ENCODE measurements at regions not wholly inside any gene's neighbourhood (a gene's known extent, or its start where the extent isn't known, plus 50 kb on each side); places are given as distances from the start of the nearest gene placed in this dataset.

DNA sequence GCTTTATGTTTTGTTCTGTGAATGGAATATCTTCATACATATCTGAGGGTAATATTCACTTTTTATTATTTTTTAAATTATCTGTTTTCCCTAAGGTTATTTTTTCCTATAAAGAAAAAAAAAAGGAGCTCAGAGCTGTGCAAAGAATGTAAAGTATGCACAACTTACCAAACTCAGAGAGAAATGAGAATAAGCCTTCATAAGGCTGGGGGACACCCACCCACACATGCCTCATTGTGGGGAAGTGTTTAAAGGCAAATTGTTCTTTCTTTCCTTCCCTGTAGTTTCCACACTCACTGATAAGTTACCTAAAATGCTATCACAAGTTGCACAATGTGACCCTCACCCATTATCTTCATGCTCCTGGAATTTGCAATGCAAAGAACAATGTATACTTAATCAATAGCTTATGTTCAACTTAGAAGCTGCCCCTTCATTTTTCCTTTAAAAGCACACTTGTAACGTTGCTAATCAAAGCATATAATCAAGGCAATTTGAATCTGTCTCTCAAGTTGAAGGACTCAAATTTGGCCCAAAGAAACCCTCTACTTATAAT is 108.1 kb downstream of the GNAT3 start:
- ATAC-seq (no peak), DNase-seq (ENCODE audit: low spot score) (no peak)
- intact Hi-C loops (cut with DNase I), result no loop called here

DNA sequence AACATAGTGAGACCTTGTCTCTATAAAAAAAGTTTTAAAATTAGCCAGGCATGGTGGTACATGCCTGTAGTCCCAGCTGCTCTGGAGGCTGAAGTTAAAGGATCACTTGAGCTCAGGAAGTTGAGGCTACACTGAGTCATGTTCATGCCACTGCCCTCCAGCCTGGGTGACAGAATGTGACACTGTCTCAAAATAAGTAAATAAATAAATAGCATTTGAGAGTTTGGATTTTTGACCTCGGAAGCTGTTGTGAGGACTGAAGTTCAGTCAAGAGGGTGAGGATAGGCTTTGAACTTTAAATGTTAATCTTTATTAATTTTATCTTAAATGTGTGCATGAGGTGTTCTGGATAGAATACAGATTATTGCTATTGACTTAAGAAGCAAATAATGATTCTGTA is 110.2 kb downstream of the GNAT3 start:
- DNase-seq (ENCODE audit: low spot score) (no peak), ATAC-seq (no peak)
- intact Hi-C loops (cut with DNase I), result no loop called here

GRCh38 chr7:80393786-80394185 is 118.1 kb downstream of the GNAT3 start:
- intact Hi-C loops (cut with DNase I), result no loop called here
- no peak for ATAC-seq

DNA sequence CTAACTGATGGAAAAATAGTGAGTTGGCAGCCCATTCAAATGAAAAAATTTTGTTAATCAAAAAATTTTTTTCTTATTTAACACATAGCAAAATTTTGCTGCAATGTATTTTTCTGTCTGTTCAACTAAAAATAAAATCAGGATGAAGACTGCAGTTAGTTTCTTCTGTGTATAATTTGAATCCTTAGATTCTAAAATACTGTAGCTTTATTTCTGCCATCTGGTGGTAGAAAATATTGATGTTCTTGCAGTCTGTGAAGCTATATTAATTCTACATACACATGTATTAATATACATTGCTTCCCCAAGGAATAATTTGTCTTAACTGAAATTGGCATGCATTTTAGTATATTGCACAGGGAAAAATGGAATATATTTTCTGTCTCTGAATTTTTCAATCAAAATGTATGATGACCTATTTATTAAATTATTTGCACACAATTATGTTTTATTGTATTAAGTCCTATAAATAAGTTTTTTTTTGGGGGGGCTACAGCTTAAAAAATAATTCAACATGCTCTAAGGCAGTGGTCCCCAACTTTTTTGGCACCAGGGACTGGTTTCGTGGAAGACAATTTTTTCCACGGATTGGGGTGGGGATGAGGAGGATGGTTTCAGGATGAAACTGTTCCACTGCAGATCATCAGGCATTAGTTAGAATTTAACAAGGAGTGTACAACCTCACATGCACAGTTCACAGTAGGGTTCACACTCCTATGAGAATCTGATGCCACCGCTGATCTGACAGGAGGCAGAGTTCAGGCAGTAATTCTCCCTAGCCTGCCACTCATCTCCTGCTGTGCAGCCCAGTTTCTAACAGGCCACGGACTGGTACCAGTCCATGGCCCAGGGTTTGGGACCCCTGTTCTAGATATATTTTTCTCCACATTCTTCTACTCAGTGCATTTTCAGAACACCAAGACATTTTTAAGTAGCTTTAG is 119.4 kb downstream of the GNAT3 start:
- intact Hi-C loops (cut with DNase I), result no loop called here
- peak; percentile 65 for ATAC-seq
- DNase-seq (ENCODE audit: low spot score), result no peak

More at GRCh38 chr7:80393786-80394185, 118.1 kb downstream of the GNAT3 start:
- DNase-seq (ENCODE audit: low spot score), result no peak

DNA sequence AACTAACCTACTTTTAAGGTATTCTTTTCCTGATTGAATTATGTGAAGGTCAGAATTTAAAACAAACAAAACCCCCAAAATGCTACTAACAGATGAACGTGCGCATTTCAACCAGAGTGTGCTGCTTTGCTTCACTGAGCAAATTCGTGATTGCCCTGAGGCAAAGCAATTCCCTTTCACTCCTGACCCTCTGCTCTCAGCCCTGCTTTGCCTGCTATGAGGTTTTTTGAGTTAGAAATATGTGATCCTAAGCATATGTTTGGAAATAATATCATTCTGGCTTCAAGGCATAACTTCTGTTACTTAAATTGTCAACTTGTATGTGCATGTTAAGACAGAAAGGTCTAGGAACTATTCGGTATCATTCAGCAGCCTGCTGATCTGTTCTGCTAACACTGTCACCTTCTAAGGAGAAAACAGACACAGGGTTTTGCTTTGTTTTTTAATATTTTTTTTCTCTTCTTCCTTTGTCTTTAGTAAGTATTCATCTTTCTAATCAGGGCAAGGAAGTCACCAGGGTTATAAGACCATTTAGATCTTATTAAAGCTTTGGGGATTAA is 124.2 kb downstream of the GNAT3 start:
- intact Hi-C loops (cut with DNase I), result no loop called here
- no peak for DNase-seq (ENCODE audit: low spot score)

DNA sequence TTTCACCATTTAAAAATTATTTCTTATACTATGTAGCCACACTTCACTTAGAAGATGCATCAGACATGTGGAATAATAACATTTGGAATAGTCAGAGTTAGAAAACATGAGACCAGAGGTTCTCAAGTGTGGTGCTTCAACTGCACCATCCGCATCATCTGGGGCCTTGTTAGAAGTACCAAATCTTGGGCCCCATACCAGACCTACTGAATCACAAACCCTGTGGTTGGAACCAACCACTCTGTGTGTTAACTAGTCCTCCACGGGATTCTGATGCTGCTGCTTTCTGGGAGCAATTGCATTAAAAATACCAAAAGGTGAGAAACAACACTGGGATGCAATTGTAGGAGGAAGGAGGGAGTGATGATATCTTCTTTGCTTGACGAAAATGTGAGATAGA is 125.2 kb downstream of the GNAT3 start:
- ATAC-seq (no peak), DNase-seq (ENCODE audit: low spot score) (no peak)
- intact Hi-C loops (cut with DNase I), result no loop called here

More for the DNA sequence above, 124.2 kb downstream of the GNAT3 start:
- ATAC-seq, result no peak

DNA sequence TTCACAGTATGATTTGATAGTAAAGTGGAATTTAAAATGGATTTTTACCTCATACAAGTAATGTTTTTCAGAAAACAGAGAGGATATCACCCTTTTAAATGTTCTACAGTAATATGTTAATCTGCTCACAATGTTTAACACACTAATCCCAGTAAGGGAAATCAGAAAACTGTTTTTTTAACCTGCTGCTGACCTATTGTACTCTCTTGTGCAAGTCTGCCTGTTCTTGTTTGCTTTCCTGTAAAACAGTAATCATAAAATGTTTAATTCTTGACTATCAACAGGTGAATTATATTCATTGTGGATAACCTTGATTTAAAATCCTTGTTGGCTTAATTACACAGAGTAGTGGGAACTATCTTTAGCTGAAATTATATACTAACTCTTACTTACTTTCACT is 126.4 kb downstream of the GNAT3 start:
- ATAC-seq (peak; percentile 78), DNase-seq (ENCODE audit: low spot score) (no peak)
- intact Hi-C loops (cut with DNase I), result no loop called here

DNA sequence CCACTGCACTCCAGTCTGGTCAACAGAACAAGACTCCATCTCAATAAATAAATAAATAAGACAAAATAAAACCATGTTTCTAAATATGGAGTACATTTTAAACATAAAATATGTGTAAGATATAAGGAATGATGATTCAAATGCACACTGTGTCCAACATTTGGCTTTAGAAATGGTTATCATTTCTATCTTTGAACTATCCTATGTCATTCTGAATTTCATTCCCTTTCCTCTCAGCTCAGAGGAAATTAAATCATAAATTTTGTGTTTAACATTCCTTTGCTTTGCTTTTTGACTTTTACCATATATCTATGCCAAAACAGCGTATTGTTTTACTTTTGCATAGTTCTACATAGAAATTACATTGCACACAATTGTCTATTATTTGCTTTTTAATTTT is 130.9 kb downstream of the GNAT3 start:
- ATAC-seq (no peak), DNase-seq (ENCODE audit: low spot score) (no peak)
- intact Hi-C loops (cut with DNase I), result no loop called here

DNA sequence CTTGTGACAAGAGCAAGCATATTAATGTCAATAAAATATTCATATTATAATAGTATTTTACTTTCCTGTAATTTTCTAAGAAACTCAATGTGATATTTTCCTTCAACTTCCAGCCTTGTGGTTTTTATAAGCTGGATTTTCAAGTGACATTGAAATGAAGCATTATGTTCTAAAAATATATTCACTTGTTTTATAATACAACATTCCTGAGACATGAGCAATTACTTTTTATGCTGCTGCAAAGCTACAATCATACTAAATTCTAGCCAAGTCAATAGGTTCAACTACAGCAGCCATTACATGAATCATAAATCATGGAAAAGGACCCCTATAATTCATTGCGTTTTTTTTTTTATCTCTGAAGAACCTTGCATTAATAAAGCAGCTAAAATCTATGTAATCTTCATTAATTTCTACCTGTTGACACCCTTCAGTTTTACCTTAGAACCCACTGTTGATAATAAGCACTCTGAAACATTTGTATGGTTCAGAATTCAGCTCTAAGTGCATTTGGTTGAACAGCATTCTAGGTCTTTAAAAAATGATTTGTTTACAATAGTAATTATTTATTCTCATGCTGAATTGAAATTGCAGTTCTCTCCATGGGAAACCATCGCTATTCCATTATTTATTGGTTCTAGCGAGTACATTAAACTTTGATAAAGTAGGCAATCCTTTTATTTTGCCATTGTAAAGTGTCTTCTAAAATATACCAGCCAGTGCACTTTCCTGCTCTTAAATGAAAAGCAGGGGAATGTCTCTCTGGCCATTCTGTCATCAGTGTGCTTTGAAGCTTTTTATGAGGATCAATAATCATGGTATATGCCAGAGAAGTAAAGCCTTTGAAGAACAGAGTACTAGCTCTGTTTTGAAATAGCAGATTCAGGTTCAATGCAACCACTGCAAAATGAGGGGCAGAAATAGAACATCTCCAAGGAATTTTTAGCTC is 132.6 kb downstream of the GNAT3 start:
- DNase-seq (ENCODE audit: low spot score) (no peak), ATAC-seq (no peak)
- intact Hi-C loops (cut with DNase I), result no loop called here

- DNase-seq (ENCODE audit: low spot score) (no peak), ATAC-seq (no peak)
- intact Hi-C loops (cut with DNase I), result no loop called here
Observed at GRCh38 chr7:80374321-80374720, 137.5 kb downstream of the GNAT3 start.

GRCh38 chr7:80373429-80374032 is 138.3 kb downstream of the GNAT3 start:
- DNase-seq (ENCODE audit: low spot score) (no peak), ATAC-seq (no peak)
- intact Hi-C loops (cut with DNase I), result no loop called here

DNA sequence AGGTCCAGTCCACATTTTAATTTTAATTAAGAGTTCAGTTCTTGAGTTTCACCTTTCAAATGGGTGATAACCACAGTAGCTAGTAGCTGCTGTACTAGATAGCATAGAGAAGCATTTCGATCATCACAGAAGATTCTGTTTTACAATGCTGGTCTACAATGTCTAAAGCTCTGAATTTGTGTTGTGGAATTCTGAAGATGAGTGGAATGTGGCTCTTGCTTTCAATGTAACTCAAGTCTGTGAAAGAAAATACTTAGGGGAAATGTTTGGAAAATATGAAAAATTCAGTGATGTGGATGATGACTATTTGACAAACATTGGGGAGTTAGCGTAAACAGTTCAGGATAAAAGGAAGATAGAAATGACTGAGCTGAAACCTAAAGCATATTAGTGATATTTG is 139.4 kb downstream of the GNAT3 start:
- ATAC-seq, result no peak
- intact Hi-C loops (cut with DNase I), result no loop called here
- no peak for DNase-seq (ENCODE audit: low spot score)

GRCh38 chr7:80370587-80370986 is 141.3 kb downstream of the GNAT3 start:
- ATAC-seq (no peak), DNase-seq (ENCODE audit: low spot score) (no peak)
- intact Hi-C loops (cut with DNase I), result no loop called here

- ATAC-seq, result no peak
- intact Hi-C loops (cut with DNase I), result no loop called here
Observed at GRCh38 chr7:80369321-80369720, 142.5 kb downstream of the GNAT3 start.

DNA sequence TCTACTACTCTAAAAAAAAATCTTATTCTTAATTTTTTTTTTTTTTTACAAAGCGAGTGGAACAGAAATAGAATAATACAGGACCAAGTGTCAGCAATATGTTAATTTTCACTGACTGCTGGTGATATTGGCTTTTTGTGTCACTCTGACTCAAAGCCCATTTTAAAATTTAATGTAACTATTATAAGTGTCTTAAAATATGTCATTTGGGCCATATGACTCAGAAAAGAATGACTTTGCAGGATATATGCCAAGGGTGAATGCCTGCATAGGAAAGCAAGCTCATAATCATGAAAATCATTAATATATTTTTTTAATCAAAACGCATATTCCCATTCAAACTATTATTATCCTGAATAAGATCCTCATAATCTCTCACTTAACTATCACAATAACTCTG is 149.2 kb downstream of the GNAT3 start:
- no peak for ATAC-seq
- intact Hi-C loops (cut with DNase I), result no loop called here
- no peak for DNase-seq (ENCODE audit: low spot score)

More at GRCh38 chr7:80369321-80369720, 142.5 kb downstream of the GNAT3 start:
- no peak for DNase-seq (ENCODE audit: low spot score)

- intact Hi-C loops (cut with DNase I), result no loop called here
Observed at GRCh38 chr7:80362010-80362618, 149.8 kb downstream of the GNAT3 start.

GRCh38 chr7:80359476-80359875 is 152.4 kb downstream of the GNAT3 start:
- no peak for DNase-seq (ENCODE audit: low spot score)
- intact Hi-C loops (cut with DNase I), result no loop called here
- no peak for ATAC-seq

More at GRCh38 chr7:80362010-80362618, 149.8 kb downstream of the GNAT3 start:
- ATAC-seq (no peak), DNase-seq (ENCODE audit: low spot score) (no peak)

DNA sequence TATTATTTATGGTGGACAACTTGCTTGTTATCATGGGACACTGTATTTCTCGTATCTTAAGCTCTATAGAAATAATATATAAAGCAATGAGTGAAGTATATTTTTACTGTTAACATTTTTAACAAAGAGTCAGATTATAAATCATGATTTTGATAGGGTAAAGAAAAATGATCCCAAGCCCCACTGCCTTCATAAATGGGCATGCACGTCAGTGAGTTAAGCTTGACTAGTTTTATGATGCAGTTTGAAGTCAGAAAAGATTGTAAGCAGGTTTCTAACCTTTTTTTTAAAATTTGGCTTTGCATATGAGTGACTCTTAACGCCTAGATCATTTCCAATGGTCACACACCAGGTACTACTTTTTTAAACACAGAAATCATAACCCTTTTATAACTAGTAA is 152.8 kb downstream of the GNAT3 start:
- intact Hi-C loops (cut with DNase I), result no loop called here
- ATAC-seq (no peak), DNase-seq (ENCODE audit: low spot score) (no peak)

Data from sciatic nerve (tissue), 2 donors.